Spleen (tissue), 11 donors: ENCODE measurements at regions not wholly inside any gene's neighbourhood (a gene's known extent, or its start where the extent isn't known, plus 50 kb on each side); places are given as distances from the start of the nearest gene placed in this dataset.

Experiments used
- DNase-seq: peaks from one replicate; pipeline ENCODE4 v3.0.0-alpha.2; 2020
- H3K27ac ChIP-seq, 8 donors: fragments of 200-600 bp; sonication (generic) in 7 of 8; 1 replicate in 4 of 8; 2 replicates in 4 of 8; pipeline versions ENCODE4 v1.5.0 to v1.8.0; 2016 to 2021; ENCODE audit warnings: inconsistent platforms in 4 of 8, mild to moderate bottlenecking in 4 of 8, moderate library complexity in 1 of 8
- H3K27me3 ChIP-seq, 7 donors: fragments of 200-600 bp; sonication (generic) in 6 of 7; replicated peaks in 1 of 7; 1 replicate in 4 of 7; 2 replicates in 3 of 7; pipeline versions ENCODE4 v1.5.0 to v1.8.0; 2016 to 2021; ENCODE audit warnings: inconsistent platforms in 3 of 7, mild to moderate bottlenecking in 1 of 7
- H3K36me3 ChIP-seq, 6 donors: fragments of 200-600 bp; sonication (generic) in 5 of 6; 1 replicate in 4 of 6; 2 replicates in 2 of 6; pipeline versions ENCODE4 v1.5.0 to v1.8.0; 2016 to 2021; ENCODE audit warnings: inconsistent platforms in 2 of 6
- H3K4me1 ChIP-seq, 6 donors: fragments of 200-600 bp; sonication (generic) in 5 of 6; 1 replicate in 3 of 6; 2 replicates in 3 of 6; pipeline versions ENCODE4 v1.5.0 to v1.8.0; 2016 to 2021; ENCODE audit warnings: inconsistent platforms in 3 of 6
- H3K4me3 ChIP-seq, 8 donors: fragments of 200-600 bp; sonication (generic) in 7 of 8; 1 replicate in 4 of 8; 2 replicates in 4 of 8; pipeline versions ENCODE4 v1.5.0 to v1.8.0; 2016 to 2021; ENCODE audit warnings: inconsistent platforms in 4 of 8, mild to moderate bottlenecking in 4 of 8, moderate library complexity in 2 of 8
- H3K9me3 ChIP-seq, 8 donors: fragments of 200-600 bp; sonication (generic) in 7 of 8; 1 replicate in 4 of 8; 2 replicates in 4 of 8; pipeline versions ENCODE4 v1.5.0 to v1.8.0; 2016 to 2021; ENCODE audit warnings: inconsistent platforms in 4 of 8
- CTCF ChIP-seq, 11 experiments: fragments of 200-600 bp in 7 of 11; fragments of 450-650 bp in 4 of 11; sonication (generic) in 4 of 11; IDR thresholded peaks in 8 of 11; conservative IDR thresholded peaks in 3 of 11; 1 replicate in 7 of 11; 2 replicates in 4 of 11; pipeline versions ENCODE4 v1.4.0 to v1.8.0; 2016 to 2021; ENCODE audit warnings: antibody characterized with exemption in 11 of 11, inconsistent platforms in 4 of 11, mild to moderate bottlenecking in 1 of 11
- POLR2A ChIP-seq, 3 donors: fragments of 450-650 bp; IDR thresholded peaks; one replicate each; pipeline ENCODE4 v1.5.1; 2017; ENCODE audit warnings: antibody characterized with exemption in 3 of 3, mild to moderate bottlenecking in 1 of 3
- POLR2AphosphoS5 ChIP-seq, 3 donors: sonication (generic); formaldehyde crosslinking; IDR thresholded peaks; one replicate each; pipeline ENCODE4 v1.5.1; 2017; ENCODE audit warnings: antibody characterized with exemption in 3 of 3
- WGBS, 5 donors: extraction: QIAGEN DNeasy Blood & Tissue Kit in 3 of 5; methylation state at CpG; one replicate each; pipeline versions ENCODE4 v1.1.5 to v1.1.7; 2013 to 2018; 5-methylcytosine and 5-hydroxymethylcytosine counted together
- intact Hi-C: fragments of 100-400 bp; cut with DNase I; formaldehyde crosslinking; loops from one replicate; pipeline ENCODE4 v1.15.0; 2023; ENCODE audit warnings: low total_unique reads
- donor health status: healthy with polysubstance abuse.
- donor health status: DM: no; HTN: no; CAD: no; lungs with moderate emphysema.
- donor health status: DM: no; HTN: no; CAD: no.
- donor health status: Bipolar disorder and iron deficiency.
- donor health status: healthy.
- donor health status: DM: no; HTN: no; CAD: no.
- donor health status: DM: yes; HTN: yes; CAD: no.

GRCh38 chr1:4221107-4221506, 321.0 kb upstream of the C1orf174 start:
- intact Hi-C loops: no loop called here
- Histone ChIP-seq H3K27me3 (peaks cover 0 to 42% (median 0%) of the 10 kb centered on the region in 7 donors), H3K9me3 (peaks cover 0 to 9% (median 0%) of the 10 kb centered on the region in 8 donors), H3K4me3 (no peak overlapping the region), H3K36me3 (no peaks in the 10 kb centered on the region), H3K27ac (no peak overlapping the region), H3K4me1 (no peaks in the 10 kb centered on the region)
- no peak for DNase-seq
- WGBS, 5 donors: 84 to 92% (median 87%) methylated on average over 4 of the region's 4 CpGs
- no peak for TF ChIP-seq CTCF (IDR thresholded peaks at IDR 0.05 in 8 of 11, conservative IDR thresholded peaks at IDR 0.05 in 3 of 11)
- no peak for TF ChIP-seq POLR2AphosphoS5 (IDR thresholded peaks at IDR 0.05)
- no peak for TF ChIP-seq POLR2A (IDR thresholded peaks at IDR 0.05)

- Histone ChIP-seq H3K4me3 (no peak overlapping the region), H3K27me3 (peaks cover 0 to 14% (median 0%) of the 10 kb centered on the region in 7 donors), H3K36me3 (no peaks in the 10 kb centered on the region), H3K9me3 (peaks cover 0 to 11% (median 0%) of the 10 kb centered on the region in 8 donors), H3K4me1 (no peaks in the 10 kb centered on the region), H3K27ac (no peak overlapping the region)
- WGBS, 5 donors: 74 to 88% (median 79%) methylated on average over 18 of the region's 18 CpGs
- no peak for DNase-seq
- intact Hi-C loops: no loop called here
- TF ChIP-seq POLR2A (IDR thresholded peaks at IDR 0.05) (no peak), CTCF (IDR thresholded peaks at IDR 0.05 in 8 of 11, conservative IDR thresholded peaks at IDR 0.05 in 3 of 11) (no peak), POLR2AphosphoS5 (IDR thresholded peaks at IDR 0.05) (no peak)
These were observed 324.8 kb upstream of the C1orf174 start for GRCh38 chr1:4224684-4225467.

DNA sequence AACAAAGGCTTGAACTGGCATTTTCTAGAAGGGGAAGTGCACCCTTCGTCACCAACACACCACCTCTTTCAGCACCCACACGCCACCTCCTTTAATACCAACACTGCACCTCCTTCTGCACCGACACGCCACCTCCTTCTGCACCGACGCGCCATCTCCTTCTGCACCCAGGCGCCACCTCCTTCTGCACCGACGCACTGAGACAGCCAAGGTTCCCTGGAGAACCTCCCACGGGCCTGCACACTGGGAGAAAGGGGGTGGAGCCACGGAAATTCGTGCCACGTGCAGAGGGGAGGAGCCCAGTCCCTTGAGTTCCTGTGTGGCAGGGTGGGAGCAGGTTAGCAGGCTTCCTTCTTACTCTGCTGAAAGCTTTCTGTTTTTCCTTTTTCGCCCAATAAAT, 327.9 kb upstream of the C1orf174 start:
- H3K4me1 ChIP-seq: no peaks in the 10 kb centered on the region
- H3K36me3 ChIP-seq: no peaks in the 10 kb centered on the region
- intact Hi-C loops: no loop called here
- 68 to 78% (median 74%) methylated on average over 15 of the region's 15 CpGs for WGBS, 5 donors
- H3K4me3 ChIP-seq: no peak overlapping the region
- TF ChIP-seq POLR2AphosphoS5 (IDR thresholded peaks at IDR 0.05) (no peak), CTCF (IDR thresholded peaks at IDR 0.05 in 8 of 11, conservative IDR thresholded peaks at IDR 0.05 in 3 of 11) (no peak), POLR2A (IDR thresholded peaks at IDR 0.05) (no peak)
- H3K27me3 ChIP-seq: peaks cover 0 to 23% (median 0%) of the 10 kb centered on the region in 7 donors
- DNase-seq: no peak
- H3K9me3 ChIP-seq: peaks cover 0 to 17% (median 0%) of the 10 kb centered on the region in 8 donors
- H3K27ac ChIP-seq: no peak overlapping the region

- no peaks in the 10 kb centered on the region for H3K4me1 ChIP-seq
- DNase-seq: no peak
- peaks cover 0 to 31% (median 21%) of the 10 kb centered on the region in 8 donors for H3K9me3 ChIP-seq
- H3K4me3 ChIP-seq: no peak overlapping the region
- H3K36me3 ChIP-seq: no peaks in the 10 kb centered on the region
- no peak for TF ChIP-seq POLR2A (IDR thresholded peaks at IDR 0.05)
- TF ChIP-seq CTCF (IDR thresholded peaks at IDR 0.05 in 8 of 11, conservative IDR thresholded peaks at IDR 0.05 in 3 of 11): no peak
- TF ChIP-seq POLR2AphosphoS5 (IDR thresholded peaks at IDR 0.05): no peak
- intact Hi-C loops: no loop called here
- H3K27me3 ChIP-seq: peaks cover 0 to 14% (median 0%) of the 10 kb centered on the region in 7 donors
- no peak overlapping the region for H3K27ac ChIP-seq
- 56 to 81% (median 77%) methylated on average over 4 of the region's 4 CpGs for WGBS, 5 donors
These were observed 353.9 kb upstream of the C1orf174 start for GRCh38 chr1:4253935-4254334.
